Keratinocyte (primary cell): ENCODE measurements at regions not wholly inside any gene's neighbourhood (a gene's known extent, or its start where the extent isn't known, plus 50 kb on each side); places are given as distances from the start of the nearest gene placed in this dataset.

Experiments
- CTCF ChIP-seq, 3 experiments: IDR thresholded peaks in 1 of 3; conservative IDR thresholded peaks in 1 of 3; optimal IDR thresholded peaks in 1 of 3; 2 replicates in 2 of 3; 3 replicates in 1 of 3; pipeline versions ENCODE3 to v1.5.1; 2011; ENCODE audit warnings: low read length in 3 of 3, mild to moderate bottlenecking in 3 of 3, moderate library complexity in 2 of 3, control low read depth in 1 of 3, inconsistent platforms in 1 of 3; ENCODE audit not compliant: insufficient read depth in 2 of 3; ENCODE audit errors: extremely low read depth in 1 of 3
- EZH2 ChIP-seq: IDR thresholded peaks from one replicate; pipeline ENCODE4 v1.6.1; 2012; ENCODE audit warnings: inconsistent platforms, mild to moderate bottlenecking, low read length, moderate library complexity

- TF ChIP-seq EZH2 (no peak), CTCF (optimal IDR thresholded peaks at IDR 0.05 in 1 of 3, IDR thresholded peaks at IDR 0.05 in 1 of 3, conservative IDR thresholded peaks at IDR 0.05 in 1 of 3; ENCODE audit: extremely low read depth in 1 of 3, insufficient read depth in 2 of 3, low read length in 3 of 3) (no peak)
Measured at GRCh38 chr2:188903740-188904139, 70.4 kb upstream of the COL3A1 start.
